Upper lobe of left lung (tissue), 4 donors: ENCODE measurements at regions not wholly inside any gene's neighbourhood (a gene's known extent, or its start where the extent isn't known, plus 50 kb on each side); places are given as distances from the start of the nearest gene placed in this dataset.

Source experiments
- CTCF ChIP-seq, 6 experiments: fragments of 450-650 bp in 4 of 6; fragments of 200-600 bp in 2 of 6; sonication (generic) in 2 of 6; IDR thresholded peaks; one replicate each; pipeline ENCODE4 v1.5.1; 2016 to 2019; ENCODE audit warnings: antibody characterized with exemption in 6 of 6
- EP300 ChIP-seq, 4 donors: sonication (generic); formaldehyde crosslinking; IDR thresholded peaks; one replicate each; pipeline ENCODE4 v1.5.1; 2017; ENCODE audit warnings: antibody characterized with exemption in 4 of 4, control low read depth in 2 of 4
- POLR2AphosphoS5 ChIP-seq, 2 donors: sonication (generic); formaldehyde crosslinking; IDR thresholded peaks; one replicate each; pipeline ENCODE4 v1.5.1; 2017; ENCODE audit warnings: antibody characterized with exemption in 2 of 2

GRCh38 chr12:124110372-124110883, 137.4 kb downstream of the ZNF664 start:
- TF ChIP-seq CTCF (IDR thresholded peaks at IDR 0.05) (no peak), POLR2AphosphoS5 (IDR thresholded peaks at IDR 0.05) (no peak), EP300 (IDR thresholded peaks at IDR 0.05) (no peak)
